ENCODE measurements at regions not wholly inside any gene's neighbourhood (a gene's known extent, or its start where the extent isn't known, plus 50 kb on each side); places are given as distances from the start of the nearest gene placed in this dataset.

DNA sequence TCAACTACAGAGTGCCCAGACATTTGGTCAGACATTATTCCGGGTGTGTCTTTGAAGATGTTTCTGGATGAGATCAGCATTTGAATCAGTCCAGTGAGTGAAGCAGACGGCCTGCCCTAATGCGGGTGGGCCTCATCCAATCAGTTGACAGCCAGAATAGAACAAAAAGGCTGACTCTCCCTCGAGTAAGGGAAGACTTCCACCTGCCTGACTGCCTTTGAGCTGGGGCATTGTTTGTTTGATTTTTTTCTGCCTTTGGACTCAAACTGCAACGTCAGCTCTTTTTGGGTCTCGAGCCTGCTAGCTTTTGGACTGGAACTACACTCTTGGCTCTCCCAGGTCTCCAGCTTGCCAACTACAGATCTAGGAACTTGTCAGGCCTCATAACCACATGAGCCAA, 111.7 kb upstream of the AGAP1 start:
- no peaks in the 10 kb centered on the region for H3K36me3 ChIP-seq (ENCODE audit: control insufficient read depth in 2 of 3, insufficient read depth in 3 of 3, low read length in 3 of 3)
- intact Hi-C loops (cut with DNase I) = no loop called here
- no peak for FAIRE-seq

DNA sequence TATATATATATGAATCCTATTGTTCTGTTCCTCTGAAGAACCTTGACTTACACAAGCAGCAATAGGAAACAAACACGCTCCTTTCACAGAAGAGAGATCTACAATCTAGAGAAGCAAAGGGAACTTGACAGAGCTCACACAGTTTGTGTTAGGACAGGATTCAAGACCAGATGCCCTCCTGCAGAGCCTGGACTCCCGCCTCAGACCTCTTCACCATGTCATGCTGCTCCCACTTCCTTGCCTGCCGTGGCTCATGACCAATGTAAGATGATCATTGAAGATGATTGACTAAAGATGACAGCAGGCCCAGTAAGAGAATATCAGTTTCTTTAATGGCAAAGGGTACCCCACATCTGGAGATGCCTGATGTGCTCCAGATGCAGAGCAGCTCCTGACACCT, 111.2 kb upstream of the AGAP1 start:
- TF ChIP-seq, protein P1, sequence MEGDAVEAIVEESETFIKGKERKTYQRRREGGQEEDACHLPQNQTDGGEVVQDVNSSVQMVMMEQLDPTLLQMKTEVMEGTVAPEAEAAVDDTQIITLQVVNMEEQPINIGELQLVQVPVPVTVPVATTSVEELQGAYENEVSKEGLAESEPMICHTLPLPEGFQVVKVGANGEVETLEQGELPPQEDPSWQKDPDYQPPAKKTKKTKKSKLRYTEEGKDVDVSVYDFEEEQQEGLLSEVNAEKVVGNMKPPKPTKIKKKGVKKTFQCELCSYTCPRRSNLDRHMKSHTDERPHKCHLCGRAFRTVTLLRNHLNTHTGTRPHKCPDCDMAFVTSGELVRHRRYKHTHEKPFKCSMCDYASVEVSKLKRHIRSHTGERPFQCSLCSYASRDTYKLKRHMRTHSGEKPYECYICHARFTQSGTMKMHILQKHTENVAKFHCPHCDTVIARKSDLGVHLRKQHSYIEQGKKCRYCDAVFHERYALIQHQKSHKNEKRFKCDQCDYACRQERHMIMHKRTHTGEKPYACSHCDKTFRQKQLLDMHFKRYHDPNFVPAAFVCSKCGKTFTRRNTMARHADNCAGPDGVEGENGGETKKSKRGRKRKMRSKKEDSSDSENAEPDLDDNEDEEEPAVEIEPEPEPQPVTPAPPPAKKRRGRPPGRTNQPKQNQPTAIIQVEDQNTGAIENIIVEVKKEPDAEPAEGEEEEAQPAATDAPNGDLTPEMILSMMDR (IDR thresholded peaks at IDR 0.05; ENCODE audit: borderline replicate concordance, extremely low read depth, insufficient read depth) = no peak
- no peaks in the 10 kb centered on the region for H3K36me3 ChIP-seq (ENCODE audit: control insufficient read depth in 2 of 3, insufficient read depth in 3 of 3, low read length in 3 of 3)
- no peak overlapping the region for H3K4me3 ChIP-seq (ENCODE audit: low read length in 3 of 3)
- H3K27me3 ChIP-seq (ENCODE audit: control insufficient read depth, insufficient read depth, low read length) = no peaks in the 10 kb centered on the region
- FAIRE-seq (no peak), DNase-seq (no peak)
- intact Hi-C loops (cut with DNase I) = no loop called here
- no peaks in the 10 kb centered on the region for H3K9me3 ChIP-seq (ENCODE audit: control insufficient read depth in 2 of 3, insufficient read depth in 1 of 3, low read length in 3 of 3)
- H3K9ac ChIP-seq (ENCODE audit: low read length in 3 of 3) = no peak overlapping the region
- H3K4me1 ChIP-seq (ENCODE audit: control insufficient read depth in 2 of 3, insufficient read depth in 2 of 3, low read depth in 1 of 3, low read length in 3 of 3) = no peaks in the 10 kb centered on the region
- no peak overlapping the region for H3K27ac ChIP-seq (ENCODE audit: low read depth in 2 of 2, low read length in 2 of 2)

More for the DNA sequence above, 111.7 kb upstream of the AGAP1 start:
- no peak overlapping the region for H3K4me3 ChIP-seq (ENCODE audit: low read length in 3 of 3)
- H3K9ac ChIP-seq (ENCODE audit: low read length in 3 of 3) = no peak overlapping the region
- DNase-seq = no peak
- H3K27ac ChIP-seq (ENCODE audit: low read depth in 2 of 2, low read length in 2 of 2) = no peak overlapping the region
- H3K9me3 ChIP-seq (ENCODE audit: control insufficient read depth in 2 of 3, insufficient read depth in 1 of 3, low read length in 3 of 3) = no peaks in the 10 kb centered on the region
- H3K27me3 ChIP-seq (ENCODE audit: control insufficient read depth, insufficient read depth, low read length) = no peaks in the 10 kb centered on the region
- TF ChIP-seq, protein P1 (IDR thresholded peaks at IDR 0.05; ENCODE audit: borderline replicate concordance, extremely low read depth, insufficient read depth) = no peak
- H3K4me1 ChIP-seq (ENCODE audit: control insufficient read depth in 2 of 3, insufficient read depth in 2 of 3, low read depth in 1 of 3, low read length in 3 of 3) = no peaks in the 10 kb centered on the region

DNA sequence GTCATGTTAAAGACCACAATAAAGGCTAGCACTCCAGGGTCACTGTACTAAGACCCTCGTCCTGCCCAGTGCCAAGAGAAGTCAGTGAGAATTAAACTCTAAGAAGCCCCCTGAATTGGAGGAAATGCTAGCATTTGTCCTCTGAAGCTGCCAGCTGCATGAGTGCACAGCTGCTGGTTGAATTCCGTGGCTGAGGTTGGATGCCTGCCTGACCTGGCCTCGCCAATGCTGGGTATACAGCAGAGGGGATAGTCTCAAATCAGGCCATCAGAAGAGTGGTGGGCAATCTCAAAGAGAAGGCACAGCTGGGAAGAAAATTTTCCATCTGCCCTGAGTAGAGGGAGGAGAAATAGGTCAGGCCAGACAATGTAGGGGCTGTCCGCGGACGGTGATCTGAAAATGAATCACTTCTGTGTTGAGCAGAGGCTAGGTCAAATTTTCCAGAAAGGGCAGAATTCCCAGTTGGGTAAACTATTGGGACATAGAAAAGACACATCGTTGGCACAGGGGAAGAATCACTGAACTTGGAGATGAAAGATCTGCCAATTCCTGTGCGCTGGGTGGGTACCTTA, 110.5 kb upstream of the AGAP1 start:
- no peaks in the 10 kb centered on the region for H3K27me3 ChIP-seq (ENCODE audit: control insufficient read depth, insufficient read depth, low read length)
- H3K4me1 ChIP-seq (ENCODE audit: control insufficient read depth in 2 of 3, insufficient read depth in 2 of 3, low read depth in 1 of 3, low read length in 3 of 3) = no peaks in the 10 kb centered on the region
- intact Hi-C loops (cut with DNase I) = no loop called here
- H3K4me3 ChIP-seq (ENCODE audit: low read length in 3 of 3) = no peak overlapping the region
- H3K9ac ChIP-seq (ENCODE audit: low read length in 3 of 3) = no peak overlapping the region
- TF ChIP-seq, protein P1 (IDR thresholded peaks at IDR 0.05; ENCODE audit: borderline replicate concordance, extremely low read depth, insufficient read depth) = no peak
- no peak for FAIRE-seq
- H3K27ac ChIP-seq (ENCODE audit: low read depth in 2 of 2, low read length in 2 of 2) = no peak overlapping the region
- DNase-seq = no peak
- no peaks in the 10 kb centered on the region for H3K36me3 ChIP-seq (ENCODE audit: control insufficient read depth in 2 of 3, insufficient read depth in 3 of 3, low read length in 3 of 3)
- H3K9me3 ChIP-seq (ENCODE audit: control insufficient read depth in 2 of 3, insufficient read depth in 1 of 3, low read length in 3 of 3) = no peaks in the 10 kb centered on the region

DNA sequence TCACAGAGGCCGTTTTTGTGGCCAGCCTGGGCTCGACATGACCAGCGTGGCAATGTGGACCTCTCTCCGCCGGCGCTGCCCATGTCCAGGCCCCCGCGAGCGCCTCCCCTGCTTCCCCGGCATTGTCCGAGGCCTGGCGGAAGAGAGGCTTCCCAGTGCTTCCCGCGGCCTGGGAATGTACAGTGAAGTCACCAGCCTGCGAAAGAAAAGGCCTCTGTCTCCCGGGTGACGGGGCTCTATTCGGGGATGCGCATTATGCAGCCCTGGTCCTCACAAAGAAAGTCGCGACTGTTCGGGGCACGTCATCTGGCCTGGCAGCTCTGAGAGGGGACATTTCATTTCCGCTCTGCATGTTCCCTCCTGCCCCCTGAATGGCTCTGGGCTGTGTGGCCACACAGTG, 109.2 kb upstream of the AGAP1 start:
- Histone ChIP-seq H3K9me3 (ENCODE audit: control insufficient read depth in 2 of 3, insufficient read depth in 1 of 3, low read length in 3 of 3) (no peaks in the 10 kb centered on the region), H3K27ac (ENCODE audit: low read depth in 2 of 2, low read length in 2 of 2) (no peak overlapping the region), H3K4me1 (ENCODE audit: control insufficient read depth in 2 of 3, insufficient read depth in 2 of 3, low read depth in 1 of 3, low read length in 3 of 3) (no peaks in the 10 kb centered on the region), H3K4me3 (ENCODE audit: low read length in 3 of 3) (no peak overlapping the region), H3K36me3 (ENCODE audit: control insufficient read depth in 2 of 3, insufficient read depth in 3 of 3, low read length in 3 of 3) (no peaks in the 10 kb centered on the region), H3K27me3 (ENCODE audit: control insufficient read depth, insufficient read depth, low read length) (no peaks in the 10 kb centered on the region), H3K9ac (ENCODE audit: low read length in 3 of 3) (no peak overlapping the region)
- TF ChIP-seq, protein P1 (IDR thresholded peaks at IDR 0.05; ENCODE audit: borderline replicate concordance, extremely low read depth, insufficient read depth) = no peak
- FAIRE-seq = no peak
- intact Hi-C loops (cut with DNase I) = no loop called here
- no peak for DNase-seq
